Coronary artery (tissue), 2 donors: ENCODE measurements at regions not wholly inside any gene's neighbourhood (a gene's known extent, or its start where the extent isn't known, plus 50 kb on each side); places are given as distances from the start of the nearest gene placed in this dataset.
A peak's percentile ranks its signal among the peaks of the same experiment; 100 is the strongest.

Source experiments
- DNase-seq: peaks from one replicate; pipeline ENCODE4 v3.0.0-alpha.2; 2017; ENCODE audit warnings: low spot score
- H3K27ac ChIP-seq, 2 donors: fragments of 200-600 bp; sonication (generic); one replicate each; pipeline ENCODE4 v1.5.1; 2016 to 2019
- H3K4me3 ChIP-seq: fragments of 200-600 bp; sonication (generic); 2 replicates; pipeline ENCODE4 v1.5.1; 2016; ENCODE audit warnings: mild to moderate bottlenecking, moderate library complexity
- TF ChIP-seq, protein P1 (sequence below): fragments of 200-600 bp; sonication (generic); IDR thresholded peaks from one replicate; pipeline ENCODE4 v1.5.1; 2019; ENCODE audit warnings: antibody characterized with exemption

DNA sequence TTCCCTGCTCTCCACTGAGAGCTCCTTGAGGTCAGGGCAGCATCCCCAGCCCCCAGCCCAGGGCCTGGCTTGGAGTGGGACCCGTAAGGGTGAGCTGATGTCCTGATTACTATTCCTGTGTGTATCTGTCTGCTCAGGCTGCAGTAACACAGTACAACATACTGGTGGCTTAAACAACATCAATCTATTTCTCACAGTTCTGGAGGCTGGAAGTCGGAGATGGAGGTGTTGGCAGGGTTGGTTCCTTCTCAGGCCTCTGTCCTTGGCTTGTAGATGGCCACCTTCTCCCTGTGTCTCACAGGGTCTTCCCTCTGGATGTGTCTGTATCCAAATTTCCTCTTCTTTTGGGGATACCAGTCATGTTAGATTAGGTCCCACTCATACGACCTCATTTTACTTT lies 246.4 kb upstream of the POU3F1 start:
- H3K27ac ChIP-seq = no peak overlapping the region
- no peak overlapping the region for H3K4me3 ChIP-seq
- TF ChIP-seq, protein P1, sequence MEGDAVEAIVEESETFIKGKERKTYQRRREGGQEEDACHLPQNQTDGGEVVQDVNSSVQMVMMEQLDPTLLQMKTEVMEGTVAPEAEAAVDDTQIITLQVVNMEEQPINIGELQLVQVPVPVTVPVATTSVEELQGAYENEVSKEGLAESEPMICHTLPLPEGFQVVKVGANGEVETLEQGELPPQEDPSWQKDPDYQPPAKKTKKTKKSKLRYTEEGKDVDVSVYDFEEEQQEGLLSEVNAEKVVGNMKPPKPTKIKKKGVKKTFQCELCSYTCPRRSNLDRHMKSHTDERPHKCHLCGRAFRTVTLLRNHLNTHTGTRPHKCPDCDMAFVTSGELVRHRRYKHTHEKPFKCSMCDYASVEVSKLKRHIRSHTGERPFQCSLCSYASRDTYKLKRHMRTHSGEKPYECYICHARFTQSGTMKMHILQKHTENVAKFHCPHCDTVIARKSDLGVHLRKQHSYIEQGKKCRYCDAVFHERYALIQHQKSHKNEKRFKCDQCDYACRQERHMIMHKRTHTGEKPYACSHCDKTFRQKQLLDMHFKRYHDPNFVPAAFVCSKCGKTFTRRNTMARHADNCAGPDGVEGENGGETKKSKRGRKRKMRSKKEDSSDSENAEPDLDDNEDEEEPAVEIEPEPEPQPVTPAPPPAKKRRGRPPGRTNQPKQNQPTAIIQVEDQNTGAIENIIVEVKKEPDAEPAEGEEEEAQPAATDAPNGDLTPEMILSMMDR = no peak
- DNase-seq = no peak

DNA sequence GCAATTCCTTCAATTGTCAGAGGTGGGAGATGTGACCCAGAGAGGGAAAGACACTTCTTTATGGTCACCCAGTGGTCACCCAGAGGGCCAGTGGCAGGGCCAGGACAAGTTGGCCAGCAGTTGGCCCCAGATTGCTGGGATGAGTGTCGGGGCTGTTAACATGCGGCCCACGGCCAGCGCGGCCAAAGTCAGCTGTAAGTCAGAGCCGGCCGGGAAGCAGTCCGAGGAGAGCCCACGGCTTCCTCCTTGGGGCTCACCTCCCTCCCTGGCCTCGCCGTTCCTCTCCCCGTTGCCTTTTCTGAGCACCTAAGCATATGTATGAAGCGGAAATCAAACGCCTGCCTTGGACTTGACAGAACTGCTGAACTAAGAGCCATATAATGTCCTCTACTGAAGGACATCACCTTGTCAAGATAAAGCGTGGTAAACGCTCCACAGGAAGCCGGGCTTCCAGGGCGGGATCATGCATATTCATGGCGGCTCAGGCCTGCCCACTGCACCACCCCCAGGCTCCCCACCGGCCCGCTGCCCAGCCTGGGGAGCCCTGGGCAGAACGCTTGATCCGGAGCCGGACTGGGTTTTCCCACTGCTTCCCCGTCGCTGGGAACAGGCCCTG lies 245.4 kb upstream of the POU3F1 start:
- H3K4me3 ChIP-seq = peak overlapping the region; percentile 48

DNA sequence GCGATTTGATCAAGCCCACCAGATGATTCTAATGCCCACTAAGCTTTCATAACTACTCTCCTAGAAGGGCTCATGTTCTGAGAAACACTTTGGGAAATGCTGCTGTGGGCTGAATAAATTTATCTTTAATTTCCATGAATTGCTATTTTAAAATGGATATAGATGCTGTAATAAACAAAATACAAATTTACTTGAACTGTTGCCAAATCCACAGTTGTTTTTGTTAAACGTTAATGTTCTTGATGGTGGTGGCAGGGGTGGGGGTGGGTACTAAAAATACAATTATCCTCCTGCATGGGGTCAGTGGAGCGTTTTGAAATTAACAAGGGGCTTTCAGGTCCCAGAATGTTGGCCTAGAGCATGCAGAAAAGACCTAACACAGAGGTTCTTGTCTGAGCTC lies 244.7 kb upstream of the POU3F1 start:
- no peak for DNase-seq
- Histone ChIP-seq H3K27ac (no peak overlapping the region), H3K4me3 (no peak overlapping the region)
- TF ChIP-seq, protein P1 = no peak

More for the DNA sequence above, 245.4 kb upstream of the POU3F1 start:
- no peak overlapping the region for H3K27ac ChIP-seq
- TF ChIP-seq, protein P1 = no peak
- DNase-seq = no peak

DNA sequence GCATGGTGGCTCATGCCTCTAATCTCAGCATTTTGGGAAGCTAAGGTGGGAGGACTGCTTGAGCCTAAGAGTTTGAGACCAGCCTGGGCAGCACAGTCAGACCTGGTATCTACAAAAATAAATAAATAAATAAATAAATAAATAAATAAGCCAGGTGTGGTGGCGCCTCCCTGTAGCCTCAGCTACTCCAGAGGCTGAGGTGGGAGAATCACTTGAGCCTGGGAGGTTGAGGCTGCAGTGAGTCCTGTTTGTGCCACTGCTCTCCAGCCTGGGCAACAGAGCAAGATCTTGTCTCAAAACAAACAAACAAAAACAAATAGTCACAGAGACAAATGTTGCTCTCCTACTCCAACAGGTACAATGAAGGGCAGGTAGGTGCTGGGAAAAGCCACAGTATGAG lies 242.4 kb upstream of the POU3F1 start:
- Histone ChIP-seq H3K27ac (no peak overlapping the region), H3K4me3 (no peak overlapping the region)
- DNase-seq = no peak
- TF ChIP-seq, protein P1 = no peak

DNA sequence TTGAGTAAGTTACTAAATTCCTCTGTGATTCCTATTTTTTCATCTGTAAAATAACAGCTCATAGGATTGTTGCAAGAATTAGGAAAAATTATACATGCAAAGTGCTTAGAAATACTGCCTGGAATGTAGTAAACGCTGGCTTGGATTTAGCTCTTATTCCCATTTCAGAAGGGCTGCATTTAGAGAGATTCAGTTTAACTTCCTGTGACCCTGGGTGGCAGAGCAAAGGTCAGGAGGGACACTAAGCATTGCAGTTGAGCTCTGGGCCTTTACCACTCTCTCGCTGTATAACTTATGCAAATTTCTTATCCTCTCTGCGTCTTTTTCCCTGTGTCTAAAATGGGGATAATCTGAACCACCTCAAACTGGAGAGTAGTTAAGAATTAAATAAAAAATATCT lies 241.0 kb upstream of the POU3F1 start:
- TF ChIP-seq, protein P1 = no peak
- no peak for DNase-seq
- Histone ChIP-seq H3K27ac (no peak overlapping the region), H3K4me3 (no peak overlapping the region)

DNA sequence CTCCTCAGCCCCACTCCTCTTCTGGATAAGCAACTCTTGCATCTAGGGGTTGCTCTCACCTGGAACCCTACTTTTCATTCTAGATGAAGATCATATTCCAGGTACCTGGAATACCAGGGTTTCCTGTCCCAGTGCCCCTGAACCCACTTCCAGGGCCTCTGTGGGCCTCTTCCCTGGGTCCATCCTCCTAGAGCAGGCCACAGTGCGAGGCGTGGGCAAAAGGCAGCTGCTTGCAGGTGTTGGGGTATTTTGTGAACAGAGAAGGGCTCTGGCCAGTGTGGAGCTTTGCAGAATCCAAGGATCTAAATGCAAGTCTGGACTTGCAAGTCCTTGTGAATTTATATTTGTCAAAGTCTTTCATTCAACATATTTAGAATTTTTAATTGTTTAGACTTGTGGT lies 240.4 kb upstream of the POU3F1 start:
- no peak for DNase-seq
- no peak overlapping the region for H3K27ac ChIP-seq
- no peak overlapping the region for H3K4me3 ChIP-seq
- TF ChIP-seq, protein P1 = no peak

DNA sequence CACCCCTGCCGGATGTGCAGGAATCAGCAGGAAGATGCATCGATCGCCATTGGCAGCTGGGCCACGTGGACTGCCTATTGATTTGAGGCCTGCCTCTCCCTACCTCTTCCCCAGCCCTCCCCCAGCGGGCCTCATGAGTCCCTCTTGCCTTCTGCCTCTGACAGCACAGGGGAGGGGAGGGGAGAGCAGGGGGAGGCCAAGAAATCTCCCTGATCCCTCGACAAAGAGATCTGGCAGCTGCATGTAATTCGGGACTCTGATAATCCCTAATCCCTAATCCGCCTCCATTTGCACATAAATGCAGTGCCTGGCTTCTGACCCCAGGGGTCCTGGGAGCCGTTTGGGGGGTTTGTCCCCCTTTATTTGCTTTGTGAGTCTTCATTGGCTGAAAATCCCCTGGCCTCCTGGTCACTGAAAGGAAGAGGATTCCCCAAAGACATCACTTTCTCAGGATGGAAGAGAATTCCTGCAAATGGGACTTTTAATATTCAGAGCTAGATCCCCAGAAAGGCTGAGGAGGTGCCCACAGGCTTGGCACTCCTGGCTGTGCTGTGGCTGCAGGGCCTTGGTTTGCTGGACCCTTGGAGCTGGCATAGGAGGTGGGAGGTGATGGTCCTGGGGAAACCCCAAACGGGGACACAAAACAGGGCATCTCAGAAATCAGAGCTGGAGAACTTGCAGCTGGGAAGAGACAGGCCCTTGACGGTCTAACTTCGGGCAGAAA lies 239.4 kb upstream of the POU3F1 start:
- H3K4me3 ChIP-seq = no peak overlapping the region
- no peak overlapping the region for H3K27ac ChIP-seq
- TF ChIP-seq, protein P1 = no peak
- no peak for DNase-seq
